ENCODE measurements at regions not wholly inside any gene's neighbourhood (a gene's known extent, or its start where the extent isn't known, plus 50 kb on each side); places are given as distances from the start of the nearest gene placed in this dataset.

DNA sequence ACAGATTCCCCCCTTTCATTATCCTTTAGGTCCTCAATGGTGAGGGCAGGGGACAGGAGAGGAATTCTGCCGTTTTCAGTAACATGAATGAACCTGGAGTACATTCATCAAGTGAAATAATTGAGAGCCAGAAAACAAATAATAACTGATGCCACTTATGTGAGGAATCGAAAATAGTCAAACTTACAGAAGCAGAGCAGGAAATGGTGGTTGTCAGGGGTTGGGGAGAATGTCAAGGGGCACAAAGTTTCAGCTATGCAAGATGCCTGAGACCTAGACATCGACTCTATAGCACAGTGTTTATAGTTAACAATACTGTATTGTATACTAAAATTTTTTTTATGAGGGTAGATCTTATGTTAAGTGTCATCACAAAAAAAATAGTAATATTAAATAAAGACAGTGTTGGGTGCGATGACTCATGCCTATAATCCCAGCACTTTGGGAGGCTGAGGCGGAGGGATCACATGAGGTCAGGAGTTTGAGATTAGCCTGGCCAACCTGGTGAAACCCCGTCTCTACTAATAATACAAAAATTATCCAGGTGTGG is 1219.8 kb downstream of the GATA3 start:
- TF ChIP-seq, protein P1, sequence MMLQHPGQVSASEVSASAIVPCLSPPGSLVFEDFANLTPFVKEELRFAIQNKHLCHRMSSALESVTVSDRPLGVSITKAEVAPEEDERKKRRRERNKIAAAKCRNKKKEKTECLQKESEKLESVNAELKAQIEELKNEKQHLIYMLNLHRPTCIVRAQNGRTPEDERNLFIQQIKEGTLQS (IDR thresholded peaks at IDR 0.05), result no peak
- no peak for TF ChIP-seq EGR1 (IDR thresholded peaks at IDR 0.05; ENCODE audit: low read depth in 2 of 2)
- TF ChIP-seq, protein P2, sequence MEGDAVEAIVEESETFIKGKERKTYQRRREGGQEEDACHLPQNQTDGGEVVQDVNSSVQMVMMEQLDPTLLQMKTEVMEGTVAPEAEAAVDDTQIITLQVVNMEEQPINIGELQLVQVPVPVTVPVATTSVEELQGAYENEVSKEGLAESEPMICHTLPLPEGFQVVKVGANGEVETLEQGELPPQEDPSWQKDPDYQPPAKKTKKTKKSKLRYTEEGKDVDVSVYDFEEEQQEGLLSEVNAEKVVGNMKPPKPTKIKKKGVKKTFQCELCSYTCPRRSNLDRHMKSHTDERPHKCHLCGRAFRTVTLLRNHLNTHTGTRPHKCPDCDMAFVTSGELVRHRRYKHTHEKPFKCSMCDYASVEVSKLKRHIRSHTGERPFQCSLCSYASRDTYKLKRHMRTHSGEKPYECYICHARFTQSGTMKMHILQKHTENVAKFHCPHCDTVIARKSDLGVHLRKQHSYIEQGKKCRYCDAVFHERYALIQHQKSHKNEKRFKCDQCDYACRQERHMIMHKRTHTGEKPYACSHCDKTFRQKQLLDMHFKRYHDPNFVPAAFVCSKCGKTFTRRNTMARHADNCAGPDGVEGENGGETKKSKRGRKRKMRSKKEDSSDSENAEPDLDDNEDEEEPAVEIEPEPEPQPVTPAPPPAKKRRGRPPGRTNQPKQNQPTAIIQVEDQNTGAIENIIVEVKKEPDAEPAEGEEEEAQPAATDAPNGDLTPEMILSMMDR (IDR thresholded peaks at IDR 0.05; ENCODE audit: low read depth, low read length, missing input control), result no peak
- TF ChIP-seq, protein P3, sequence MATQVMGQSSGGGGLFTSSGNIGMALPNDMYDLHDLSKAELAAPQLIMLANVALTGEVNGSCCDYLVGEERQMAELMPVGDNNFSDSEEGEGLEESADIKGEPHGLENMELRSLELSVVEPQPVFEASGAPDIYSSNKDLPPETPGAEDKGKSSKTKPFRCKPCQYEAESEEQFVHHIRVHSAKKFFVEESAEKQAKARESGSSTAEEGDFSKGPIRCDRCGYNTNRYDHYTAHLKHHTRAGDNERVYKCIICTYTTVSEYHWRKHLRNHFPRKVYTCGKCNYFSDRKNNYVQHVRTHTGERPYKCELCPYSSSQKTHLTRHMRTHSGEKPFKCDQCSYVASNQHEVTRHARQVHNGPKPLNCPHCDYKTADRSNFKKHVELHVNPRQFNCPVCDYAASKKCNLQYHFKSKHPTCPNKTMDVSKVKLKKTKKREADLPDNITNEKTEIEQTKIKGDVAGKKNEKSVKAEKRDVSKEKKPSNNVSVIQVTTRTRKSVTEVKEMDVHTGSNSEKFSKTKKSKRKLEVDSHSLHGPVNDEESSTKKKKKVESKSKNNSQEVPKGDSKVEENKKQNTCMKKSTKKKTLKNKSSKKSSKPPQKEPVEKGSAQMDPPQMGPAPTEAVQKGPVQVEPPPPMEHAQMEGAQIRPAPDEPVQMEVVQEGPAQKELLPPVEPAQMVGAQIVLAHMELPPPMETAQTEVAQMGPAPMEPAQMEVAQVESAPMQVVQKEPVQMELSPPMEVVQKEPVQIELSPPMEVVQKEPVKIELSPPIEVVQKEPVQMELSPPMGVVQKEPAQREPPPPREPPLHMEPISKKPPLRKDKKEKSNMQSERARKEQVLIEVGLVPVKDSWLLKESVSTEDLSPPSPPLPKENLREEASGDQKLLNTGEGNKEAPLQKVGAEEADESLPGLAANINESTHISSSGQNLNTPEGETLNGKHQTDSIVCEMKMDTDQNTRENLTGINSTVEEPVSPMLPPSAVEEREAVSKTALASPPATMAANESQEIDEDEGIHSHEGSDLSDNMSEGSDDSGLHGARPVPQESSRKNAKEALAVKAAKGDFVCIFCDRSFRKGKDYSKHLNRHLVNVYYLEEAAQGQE (IDR thresholded peaks at IDR 0.05), result no peak
- TF ChIP-seq GABPA (IDR thresholded peaks at IDR 0.05 in 1 of 2, conservative IDR thresholded peaks at IDR 0.05 in 1 of 2), result no peak
- no peak for TF ChIP-seq SP1 (IDR thresholded peaks at IDR 0.05)
- TF ChIP-seq, protein P4, sequence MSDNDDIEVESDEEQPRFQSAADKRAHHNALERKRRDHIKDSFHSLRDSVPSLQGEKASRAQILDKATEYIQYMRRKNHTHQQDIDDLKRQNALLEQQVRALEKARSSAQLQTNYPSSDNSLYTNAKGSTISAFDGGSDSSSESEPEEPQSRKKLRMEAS (IDR thresholded peaks at IDR 0.05), result no peak
- no peak for TF ChIP-seq TAF1 (conservative IDR thresholded peaks at IDR 0.05)
- TF ChIP-seq HNF4G (IDR thresholded peaks at IDR 0.05), result no peak
